GM11168 (cell line): ENCODE measurements at regions not wholly inside any gene's neighbourhood (a gene's known extent, or its start where the extent isn't known, plus 50 kb on each side); places are given as distances from the start of the nearest gene placed in this dataset.

Experiments
- in situ Hi-C: fragments of 300-500 bp; cut with MboI; formaldehyde crosslinking; loops from one replicate; pipeline ENCODE4 v1.12.0; 2022; ENCODE audit warnings: low sequenced_read_pairs; ENCODE audit not compliant: unreplicated experiment

DNA sequence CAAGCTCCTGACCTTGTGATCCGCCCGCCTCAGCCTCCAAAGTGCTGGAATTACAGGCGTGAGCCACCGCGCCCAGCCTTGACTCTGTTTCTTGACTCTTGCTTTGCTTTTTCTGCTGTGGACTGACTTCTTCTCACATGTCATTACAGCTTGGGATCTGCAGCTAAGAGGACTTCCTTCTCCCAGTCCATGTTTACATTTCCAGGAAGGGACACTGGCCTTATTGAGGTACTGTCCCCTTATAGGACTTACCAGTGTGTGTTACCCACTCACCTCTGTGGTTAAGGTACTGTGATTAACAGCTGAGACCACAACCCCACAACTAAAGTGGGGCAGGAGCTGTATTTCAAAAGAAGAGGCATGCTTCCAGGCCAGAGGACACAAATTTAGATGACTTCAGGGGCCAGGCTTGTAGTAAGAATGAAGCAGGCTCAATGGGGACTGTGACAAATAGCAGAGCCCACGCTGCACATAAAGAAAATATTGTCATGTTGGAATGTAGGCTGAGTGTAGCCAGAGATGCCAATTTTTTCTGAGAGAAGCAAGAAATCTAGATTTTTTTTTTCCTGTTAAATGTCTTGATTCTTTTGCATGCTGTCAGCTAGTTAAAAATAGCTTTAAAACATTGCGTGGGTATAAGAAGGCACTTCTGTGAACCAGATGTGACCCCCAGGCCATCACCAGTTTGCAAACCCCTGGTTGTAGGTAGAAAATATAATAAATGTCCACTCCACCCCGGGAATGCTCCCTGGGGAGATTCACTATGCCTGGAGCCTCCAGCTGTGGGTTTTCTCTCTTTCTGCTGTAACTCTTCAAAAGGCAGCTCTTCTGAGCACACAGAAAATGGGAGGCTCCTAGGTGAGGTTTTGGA, 75.0 kb downstream of the PTPDC1 start:
- in situ Hi-C loops, result no loop called here

DNA sequence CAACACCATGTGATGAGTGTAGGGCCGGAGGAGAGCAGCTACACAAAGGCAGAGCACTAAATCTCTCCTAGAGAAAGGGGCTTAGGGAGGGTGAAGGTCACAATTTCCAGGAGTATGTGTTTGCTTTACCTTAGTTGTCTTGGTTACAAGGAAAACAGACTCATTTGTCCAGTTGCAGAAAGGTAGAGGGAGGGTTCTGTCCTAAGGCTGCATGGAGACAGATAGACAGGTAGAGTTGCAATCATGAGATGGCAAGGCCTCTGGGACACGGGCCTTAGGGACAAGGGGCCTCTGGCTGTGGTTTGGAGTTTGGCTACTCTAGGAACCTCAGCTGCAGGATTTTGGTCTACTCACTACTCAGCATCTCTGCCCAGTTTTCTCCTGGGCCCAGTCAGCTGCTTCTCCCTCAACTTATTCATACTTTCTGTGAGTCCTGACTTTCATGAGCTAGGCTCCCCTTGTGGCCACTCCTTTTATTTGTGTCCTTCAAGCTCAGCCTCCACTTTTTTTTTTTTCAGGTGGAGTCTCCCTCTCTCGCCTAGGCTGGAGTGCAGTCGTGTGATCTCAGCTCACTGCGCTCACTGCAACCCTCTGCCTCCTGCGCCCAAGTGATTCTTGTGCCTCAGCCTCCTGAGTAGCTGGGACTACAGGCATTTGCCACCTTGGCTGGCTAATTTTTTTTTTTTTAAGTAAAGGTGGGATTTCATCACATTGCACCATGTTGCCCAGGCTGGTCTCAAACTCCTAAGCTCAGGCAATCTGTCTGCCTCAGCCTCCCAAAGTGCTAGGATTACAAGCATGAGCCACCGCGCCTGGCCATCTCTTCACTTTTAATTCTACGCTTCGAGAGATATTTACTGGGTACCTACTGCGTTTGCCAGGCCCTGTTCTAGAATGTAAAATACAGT, 76.6 kb downstream of the PTPDC1 start:
- in situ Hi-C loops, result no loop called here

- in situ Hi-C loops, result no loop called here
These were observed 77.4 kb downstream of the PTPDC1 start for GRCh38 chr9:94161673-94162072.

- in situ Hi-C loops, result no loop called here
These were observed 80.7 kb downstream of the PTPDC1 start for GRCh38 chr9:94164806-94165549.

GRCh38 chr9:94165592-94166235, 81.5 kb downstream of the PTPDC1 start:
- in situ Hi-C loops, result no loop called here

DNA sequence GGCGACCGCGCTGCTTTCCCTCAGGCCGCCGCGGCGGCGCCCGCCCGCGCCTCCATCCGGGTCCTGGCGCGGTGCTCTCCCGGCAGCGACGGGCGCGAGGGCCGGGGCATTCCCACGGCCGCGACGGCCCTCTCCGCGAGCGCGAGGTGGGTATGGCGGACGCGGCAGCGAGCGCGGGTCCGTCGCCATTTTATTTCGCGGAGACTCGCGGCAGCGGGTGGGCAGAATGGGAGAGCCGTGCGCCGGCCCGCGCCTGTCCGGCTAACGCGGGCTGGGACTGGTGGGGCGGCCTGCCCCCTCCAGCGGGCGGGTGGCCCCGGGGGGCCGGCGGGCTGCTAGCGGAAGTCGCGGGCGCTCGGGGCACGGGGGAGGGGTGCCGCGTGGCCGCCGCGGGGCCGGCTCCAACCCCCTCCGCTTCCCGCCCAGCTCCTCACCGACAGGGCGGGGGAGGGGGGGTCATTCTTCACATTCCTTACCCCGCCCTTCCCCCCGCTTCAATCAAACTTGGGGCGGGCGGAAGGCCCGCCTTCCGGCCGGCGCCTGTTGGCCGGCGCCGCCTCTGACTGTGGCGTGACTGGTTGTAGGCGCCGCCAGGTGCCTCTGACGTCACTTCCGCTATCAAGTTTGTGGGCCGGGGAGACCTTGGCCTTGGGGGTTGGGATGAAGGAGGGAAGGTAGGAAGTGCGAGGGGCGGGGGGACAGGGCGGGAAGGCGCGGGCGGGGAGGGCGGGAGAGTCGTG, 82.1 kb downstream of the PTPDC1 start:
- in situ Hi-C loops, result no loop called here

- in situ Hi-C loops, result no loop called here
These were observed 82.7 kb downstream of the PTPDC1 start for GRCh38 chr9:94166976-94167346.

DNA sequence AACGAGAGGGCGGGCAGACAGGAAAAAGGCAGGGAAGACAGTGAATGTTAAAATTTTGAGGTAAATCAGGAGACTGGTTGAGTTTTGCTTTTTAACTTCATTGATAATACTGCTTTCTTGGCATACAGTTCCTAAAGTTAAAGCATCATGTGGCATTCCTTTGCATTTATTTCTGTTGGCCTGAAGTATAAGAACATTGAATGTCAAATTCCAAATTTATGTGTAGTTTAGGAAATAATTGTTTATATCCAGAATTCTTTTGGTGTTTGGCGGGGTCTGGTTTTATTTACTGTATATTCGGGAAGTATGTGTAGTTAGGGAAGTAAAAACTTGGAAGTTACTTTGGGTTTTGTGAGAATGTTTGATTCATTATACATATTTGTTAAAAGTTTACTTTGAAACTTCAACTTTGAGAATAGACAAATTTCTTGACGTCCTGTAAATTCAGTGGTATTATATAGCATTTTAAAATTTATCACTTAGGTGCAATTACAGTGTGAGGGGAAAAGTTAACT, 83.2 kb downstream of the PTPDC1 start:
- in situ Hi-C loops, result no loop called here

DNA sequence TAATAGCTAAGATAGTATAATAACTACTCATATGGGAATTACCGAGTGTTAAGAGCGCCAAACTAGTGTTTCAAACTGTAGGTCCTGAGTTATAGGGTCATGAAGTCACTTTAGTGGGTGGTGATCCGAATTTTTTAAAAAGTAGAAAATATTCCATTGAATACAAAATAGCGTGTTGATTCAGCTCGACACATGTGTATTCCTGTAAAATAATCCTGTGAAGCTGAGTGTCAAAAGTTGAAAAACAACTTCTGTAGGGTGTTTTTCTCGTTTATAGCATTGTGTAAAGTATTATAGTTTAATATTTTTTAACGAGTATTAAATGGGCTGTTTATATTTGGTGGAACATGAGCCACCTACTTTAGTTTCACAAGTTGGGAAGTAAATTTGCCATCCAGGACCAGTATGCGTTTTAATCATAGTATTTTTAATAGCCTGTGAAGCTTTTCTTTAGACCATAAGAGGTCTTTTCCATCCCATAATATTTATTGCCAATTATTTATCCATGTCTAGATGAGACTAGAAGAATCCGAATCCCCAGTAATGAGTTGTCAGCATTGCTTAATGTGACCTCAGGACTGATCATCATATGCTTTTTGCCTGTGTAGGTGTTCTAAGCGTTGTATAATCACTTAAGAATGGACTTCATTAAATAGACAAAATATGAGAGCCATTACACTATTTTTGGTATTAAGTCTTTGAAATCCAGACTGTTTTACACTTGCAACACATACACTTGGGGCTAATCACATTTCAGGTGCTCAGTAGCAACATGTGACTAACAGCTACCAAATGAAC, 84.1 kb downstream of the PTPDC1 start:
- in situ Hi-C loops, result no loop called here

DNA sequence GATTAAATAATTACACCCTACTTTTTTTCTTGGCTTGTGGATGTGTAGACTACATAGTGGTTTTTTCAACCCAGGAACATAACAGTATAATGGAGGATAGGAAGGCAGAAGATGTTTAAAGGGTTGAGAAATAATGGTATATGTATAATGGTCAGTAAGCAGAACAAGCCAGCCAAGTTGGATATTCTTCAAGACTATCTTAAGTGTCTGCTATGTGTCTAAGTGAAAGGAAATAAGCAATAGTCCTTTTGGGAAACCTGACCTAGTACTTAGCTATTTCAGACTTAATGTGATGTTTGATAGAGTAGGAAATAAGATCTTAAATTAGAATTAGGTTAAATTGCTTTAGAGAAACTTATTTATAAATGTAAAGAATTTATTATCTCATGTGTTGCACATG, 85.7 kb downstream of the PTPDC1 start:
- in situ Hi-C loops, result no loop called here

GRCh38 chr9:94173632-94174031, 85.5 kb upstream of the ZNF169 start:
- in situ Hi-C loops, result no loop called here

GRCh38 chr9:94174164-94174563, 84.9 kb upstream of the ZNF169 start:
- in situ Hi-C loops, result no loop called here

GRCh38 chr9:94175669-94176068, 83.4 kb upstream of the ZNF169 start:
- in situ Hi-C loops, result no loop called here

GRCh38 chr9:94176608-94177007, 82.5 kb upstream of the ZNF169 start:
- in situ Hi-C loops, result no loop called here

- in situ Hi-C loops, result no loop called here
These were observed 80.2 kb upstream of the ZNF169 start for GRCh38 chr9:94178927-94179326.

GRCh38 chr9:94181408-94182181, 77.5 kb upstream of the ZNF169 start:
- in situ Hi-C loops, result no loop called here

- in situ Hi-C loops, result no loop called here
These were observed 76.6 kb upstream of the ZNF169 start for GRCh38 chr9:94182532-94182931.
